Neural progenitor cell (in vitro differentiated cells): ENCODE measurements at regions not wholly inside any gene's neighbourhood (a gene's known extent, or its start where the extent isn't known, plus 50 kb on each side); places are given as distances from the start of the nearest gene placed in this dataset.

ENCODE experiments used
- EZH2 ChIP-seq: fragments of 200-600 bp; sonication (generic); IDR thresholded peaks from 2 replicates; pipeline ENCODE4 v1.6.1; 2017; ENCODE audit warnings: antibody characterized with exemption, mild to moderate bottlenecking, moderate library complexity
- TF ChIP-seq, protein P1 (sequence below): fragments of 200-600 bp; sonication (generic); IDR thresholded peaks from 2 replicates; pipeline ENCODE4 v1.5.1; 2017; ENCODE audit warnings: antibody characterized with exemption, mild to moderate bottlenecking

DNA sequence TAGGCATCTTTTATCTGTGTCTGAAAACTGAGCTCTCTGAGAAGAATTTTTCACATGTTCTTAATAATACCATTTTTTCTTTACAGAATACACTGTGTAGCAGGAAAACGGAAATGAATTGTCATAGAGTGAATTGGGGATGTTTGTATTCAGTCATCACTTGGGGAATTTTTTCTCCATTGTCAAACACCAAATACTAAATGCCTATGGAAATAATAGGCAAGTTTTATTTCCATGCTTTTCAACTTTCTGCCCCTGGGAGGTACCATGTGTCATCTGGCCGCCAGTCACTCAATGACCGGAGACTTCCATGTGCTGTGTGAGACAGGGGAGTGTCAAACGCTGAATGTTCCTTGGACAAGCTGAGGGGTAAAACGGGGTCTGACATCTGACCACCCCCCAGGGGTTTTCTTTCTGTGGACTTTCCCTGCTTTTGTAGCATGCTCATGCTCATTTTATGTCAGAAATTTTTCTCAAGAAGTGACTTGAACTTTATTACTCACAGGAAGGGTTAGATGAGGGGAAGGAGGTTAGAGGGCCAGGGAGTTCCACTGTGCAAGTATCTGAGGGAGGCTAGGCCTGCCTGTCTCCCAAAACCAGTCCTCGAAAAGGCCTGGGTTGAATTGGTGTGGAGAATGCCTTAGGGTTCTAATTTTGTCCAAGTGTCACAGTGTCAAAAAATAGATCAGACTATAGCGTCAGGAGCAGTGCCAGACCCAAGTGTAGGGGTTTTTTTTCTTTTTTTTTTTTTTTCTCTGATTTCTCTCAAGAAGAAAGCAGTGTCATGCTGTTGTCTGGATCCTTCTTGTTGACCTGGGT, 438.6 kb downstream of the AGTPBP1 start:
- TF ChIP-seq, protein P1, sequence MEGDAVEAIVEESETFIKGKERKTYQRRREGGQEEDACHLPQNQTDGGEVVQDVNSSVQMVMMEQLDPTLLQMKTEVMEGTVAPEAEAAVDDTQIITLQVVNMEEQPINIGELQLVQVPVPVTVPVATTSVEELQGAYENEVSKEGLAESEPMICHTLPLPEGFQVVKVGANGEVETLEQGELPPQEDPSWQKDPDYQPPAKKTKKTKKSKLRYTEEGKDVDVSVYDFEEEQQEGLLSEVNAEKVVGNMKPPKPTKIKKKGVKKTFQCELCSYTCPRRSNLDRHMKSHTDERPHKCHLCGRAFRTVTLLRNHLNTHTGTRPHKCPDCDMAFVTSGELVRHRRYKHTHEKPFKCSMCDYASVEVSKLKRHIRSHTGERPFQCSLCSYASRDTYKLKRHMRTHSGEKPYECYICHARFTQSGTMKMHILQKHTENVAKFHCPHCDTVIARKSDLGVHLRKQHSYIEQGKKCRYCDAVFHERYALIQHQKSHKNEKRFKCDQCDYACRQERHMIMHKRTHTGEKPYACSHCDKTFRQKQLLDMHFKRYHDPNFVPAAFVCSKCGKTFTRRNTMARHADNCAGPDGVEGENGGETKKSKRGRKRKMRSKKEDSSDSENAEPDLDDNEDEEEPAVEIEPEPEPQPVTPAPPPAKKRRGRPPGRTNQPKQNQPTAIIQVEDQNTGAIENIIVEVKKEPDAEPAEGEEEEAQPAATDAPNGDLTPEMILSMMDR: no peak
- no peak for TF ChIP-seq EZH2
